Heart left ventricle (tissue), 13 donors: ENCODE measurements at regions not wholly inside any gene's neighbourhood (a gene's known extent, or its start where the extent isn't known, plus 50 kb on each side); places are given as distances from the start of the nearest gene placed in this dataset.

Source experiments
- CTCF ChIP-seq, 12 donors: fragments of 200-600 bp; sonication (generic) in 4 of 12; IDR thresholded peaks; one replicate each; pipeline versions ENCODE4 v1.5.0 to v1.8.0; 2018 to 2022; ENCODE audit warnings: antibody characterized with exemption in 12 of 12, mild to moderate bottlenecking in 5 of 12
- POLR2A ChIP-seq, 2 donors: fragments of 450-650 bp; IDR thresholded peaks; one replicate each; pipeline ENCODE4 v1.6.1; 2017; ENCODE audit warnings: antibody characterized with exemption in 2 of 2, mild to moderate bottlenecking in 2 of 2, moderate library complexity in 2 of 2
- donor health status: ischemic (EF 13 %, LVEDD 7.1; RV severe dilation, severe dysfunction).
- donor health status: DM: no; HTN: yes; CAD: no.
- donor health status: DM: no; HTN: no; CAD: no.
- donor health status: ischemic (EF 25% LVEDD 6.9; RV normal size, moderate dysfunction).
- donor health status: ischemic (EF 25% LVEDD 5.7; RV mildly dilated, moderate dysfunction).
- donor health status: ischemic (EF 35%, LVEDD 5.7; RV mildly dilated, moderate dysfunction).
- donor health status: nonischemic (EF 11% LVEDD 7.7; RV severe dilation, severe dysfunction).
- donor health status: DM: yes; HTN: yes; CAD: no.
- donor health status: PGD.
- donor health status: ischemic (EF 29% LVEDD 5.4; RV normal size, mild dysfunction).
- donor health status: nonischemic (EF 23%, LVEDD 6.1; RV moderate dilation, normal function).

GRCh38 chr21:24123785-24124184, 1483.5 kb downstream of the MRPL39 start:
- no peak for TF ChIP-seq CTCF (IDR thresholded peaks at IDR 0.05)
- no peak for TF ChIP-seq POLR2A (IDR thresholded peaks at IDR 0.05)
